ENCODE measurements at regions not wholly inside any gene's neighbourhood (a gene's known extent, or its start where the extent isn't known, plus 50 kb on each side); places are given as distances from the start of the nearest gene placed in this dataset.

- DNase-seq (ENCODE audit: low read depth): no peak
- no peaks in the 10 kb centered on the region for H3K36me3 ChIP-seq (ENCODE audit: control insufficient read depth, insufficient read depth, low read length)
- H3K27me3 ChIP-seq (ENCODE audit: control insufficient read depth, insufficient read depth, low read length): no peaks in the 10 kb centered on the region
- H3K4me3 ChIP-seq (ENCODE audit: low read depth, low read length): no peak overlapping the region
- no peak for FAIRE-seq
- TF ChIP-seq CTCF (IDR thresholded peaks at IDR 0.05; ENCODE audit: insufficient read depth, low read length, severe bottlenecking): no peak
Observed at GRCh38 chr12:13304924-13305323, 108.4 kb downstream of the EMP1 start.

- TF ChIP-seq CTCF (IDR thresholded peaks at IDR 0.05; ENCODE audit: insufficient read depth, low read length, severe bottlenecking): no peak
- Histone ChIP-seq H3K36me3 (ENCODE audit: control insufficient read depth, insufficient read depth, low read length) (no peaks in the 10 kb centered on the region), H3K27me3 (ENCODE audit: control insufficient read depth, insufficient read depth, low read length) (no peaks in the 10 kb centered on the region), H3K4me3 (ENCODE audit: low read depth, low read length) (no peak overlapping the region)
- DNase-seq (ENCODE audit: low read depth) (peak; percentile 7), FAIRE-seq (peak; percentile 95)
Observed at GRCh38 chr12:13299457-13299856, 102.9 kb downstream of the EMP1 start.

GRCh38 chr12:13293096-13293495, 96.6 kb downstream of the EMP1 start:
- FAIRE-seq: no peak
- TF ChIP-seq CTCF (IDR thresholded peaks at IDR 0.05; ENCODE audit: insufficient read depth, low read length, severe bottlenecking): no peak
- H3K36me3 ChIP-seq (ENCODE audit: control insufficient read depth, insufficient read depth, low read length): no peaks in the 10 kb centered on the region
- no peaks in the 10 kb centered on the region for H3K27me3 ChIP-seq (ENCODE audit: control insufficient read depth, insufficient read depth, low read length)
- H3K4me3 ChIP-seq (ENCODE audit: low read depth, low read length): no peak overlapping the region
- DNase-seq (ENCODE audit: low read depth): no peak

- FAIRE-seq (no peak), DNase-seq (ENCODE audit: low read depth) (peak; percentile 10)
- no peaks in the 10 kb centered on the region for H3K36me3 ChIP-seq (ENCODE audit: control insufficient read depth, insufficient read depth, low read length)
Observed at GRCh38 chr12:13289653-13290289, 93.2 kb downstream of the EMP1 start.

GRCh38 chr12:13288937-13289652, 92.6 kb downstream of the EMP1 start:
- FAIRE-seq (no peak), DNase-seq (ENCODE audit: low read depth) (no peak)
- Histone ChIP-seq H3K27me3 (ENCODE audit: control insufficient read depth, insufficient read depth, low read length) (no peaks in the 10 kb centered on the region), H3K36me3 (ENCODE audit: control insufficient read depth, insufficient read depth, low read length) (no peaks in the 10 kb centered on the region), H3K4me3 (ENCODE audit: low read depth, low read length) (no peak overlapping the region)
- TF ChIP-seq CTCF (IDR thresholded peaks at IDR 0.05; ENCODE audit: insufficient read depth, low read length, severe bottlenecking): no peak

More at GRCh38 chr12:13289653-13290289, 93.2 kb downstream of the EMP1 start:
- no peak for TF ChIP-seq CTCF (IDR thresholded peaks at IDR 0.05; ENCODE audit: insufficient read depth, low read length, severe bottlenecking)
- Histone ChIP-seq H3K4me3 (ENCODE audit: low read depth, low read length) (no peak overlapping the region), H3K27me3 (ENCODE audit: control insufficient read depth, insufficient read depth, low read length) (no peaks in the 10 kb centered on the region)

Data from bronchial epithelial cell (primary cell).